Prostate gland (tissue), 2 donors: ENCODE measurements at regions not wholly inside any gene's neighbourhood (a gene's known extent, or its start where the extent isn't known, plus 50 kb on each side); places are given as distances from the start of the nearest gene placed in this dataset.

Source experiments
- DNase-seq: peaks from one replicate; pipeline ENCODE4 v3.0.0-alpha.2; 2019; ENCODE audit warnings: low spot score
- H3K27ac ChIP-seq, 2 donors: fragments of 200-600 bp; sonication (generic); 2 replicates each; pipeline ENCODE4 v1.5.1; 2017 to 2019
- H3K27me3 ChIP-seq: fragments of 200-600 bp; sonication (generic); replicated peaks from 2 replicates; pipeline ENCODE4 v1.5.1; 2019; ENCODE audit not compliant: insufficient read depth
- H3K36me3 ChIP-seq, 2 donors: fragments of 200-600 bp; sonication (generic); 1 replicate in 1 of 2; 2 replicates in 1 of 2; pipeline versions ENCODE4 v1.5.1 to v1.8.1; 2017 to 2019
- H3K4me1 ChIP-seq: fragments of 200-600 bp; sonication (generic); replicated peaks from 2 replicates; pipeline ENCODE4 v1.5.1; 2019
- H3K4me3 ChIP-seq, 2 donors: fragments of 200-600 bp; sonication (generic); 2 replicates each; pipeline ENCODE4 v1.5.1; 2017 to 2019
- H3K9me3 ChIP-seq: fragments of 200-600 bp; sonication (generic); 2 replicates; pipeline ENCODE4 v1.5.1; 2017
- POLR2A ChIP-seq: fragments of 450-650 bp; IDR thresholded peaks from one replicate; pipeline ENCODE4 v1.6.1; 2016; ENCODE audit warnings: antibody characterized with exemption, mild to moderate bottlenecking
- POLR2AphosphoS5 ChIP-seq: sonication (generic); formaldehyde crosslinking; IDR thresholded peaks from one replicate; pipeline ENCODE4 v1.6.1; 2017; ENCODE audit warnings: antibody characterized with exemption
- WGBS: methylation state at CpG from one replicate; pipeline ENCODE4 v1.1.5; 2018; 5-methylcytosine and 5-hydroxymethylcytosine counted together
- intact Hi-C: fragments of 100-400 bp; cut with DNase I; formaldehyde crosslinking; loops from one replicate; pipeline ENCODE4 v1.14.2; 2022
- TF ChIP-seq, protein P1 (sequence below), 4 experiments: fragments of 200-600 bp in 2 of 4; fragments of 450-650 bp in 2 of 4; sonication (generic) in 2 of 4; IDR thresholded peaks; 1 replicate in 3 of 4; 2 replicates in 1 of 4; pipeline ENCODE4 v1.5.1; 2016 to 2019; ENCODE audit warnings: antibody characterized with exemption in 4 of 4, mild to moderate bottlenecking in 2 of 4, moderate library complexity in 2 of 4

DNA sequence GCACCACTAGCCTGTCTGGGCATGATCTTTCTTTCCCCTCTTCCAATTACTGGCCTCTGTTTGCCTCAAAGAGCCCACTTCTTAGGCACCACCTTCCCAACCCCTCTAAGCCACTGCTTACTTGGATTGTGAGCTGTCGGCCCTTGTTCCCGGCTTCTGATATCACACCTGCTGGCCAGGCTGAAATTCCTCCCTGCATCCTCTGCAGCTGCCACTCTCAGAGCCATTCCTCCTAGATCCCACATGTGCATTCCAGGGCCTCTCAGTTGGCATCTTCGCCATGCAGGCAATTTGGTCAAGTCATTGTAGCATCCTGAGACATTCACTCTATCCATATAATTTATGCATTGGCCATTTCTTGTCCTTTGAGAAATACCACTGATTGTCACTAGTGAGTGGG is 135.9 kb downstream of the OLIG3 start:
- 78% methylated on average over 3 of the region's 3 CpGs for WGBS
- no peak for DNase-seq
- intact Hi-C loops: no loop called here
- no peaks in the 10 kb centered on the region for H3K9me3 ChIP-seq
- H3K36me3 ChIP-seq: no peaks in the 10 kb centered on the region
- no peak for TF ChIP-seq POLR2A
- TF ChIP-seq, protein P1, sequence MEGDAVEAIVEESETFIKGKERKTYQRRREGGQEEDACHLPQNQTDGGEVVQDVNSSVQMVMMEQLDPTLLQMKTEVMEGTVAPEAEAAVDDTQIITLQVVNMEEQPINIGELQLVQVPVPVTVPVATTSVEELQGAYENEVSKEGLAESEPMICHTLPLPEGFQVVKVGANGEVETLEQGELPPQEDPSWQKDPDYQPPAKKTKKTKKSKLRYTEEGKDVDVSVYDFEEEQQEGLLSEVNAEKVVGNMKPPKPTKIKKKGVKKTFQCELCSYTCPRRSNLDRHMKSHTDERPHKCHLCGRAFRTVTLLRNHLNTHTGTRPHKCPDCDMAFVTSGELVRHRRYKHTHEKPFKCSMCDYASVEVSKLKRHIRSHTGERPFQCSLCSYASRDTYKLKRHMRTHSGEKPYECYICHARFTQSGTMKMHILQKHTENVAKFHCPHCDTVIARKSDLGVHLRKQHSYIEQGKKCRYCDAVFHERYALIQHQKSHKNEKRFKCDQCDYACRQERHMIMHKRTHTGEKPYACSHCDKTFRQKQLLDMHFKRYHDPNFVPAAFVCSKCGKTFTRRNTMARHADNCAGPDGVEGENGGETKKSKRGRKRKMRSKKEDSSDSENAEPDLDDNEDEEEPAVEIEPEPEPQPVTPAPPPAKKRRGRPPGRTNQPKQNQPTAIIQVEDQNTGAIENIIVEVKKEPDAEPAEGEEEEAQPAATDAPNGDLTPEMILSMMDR (IDR thresholded peaks at IDR 0.05): no peak
- TF ChIP-seq POLR2AphosphoS5: no peak
- no peak overlapping the region for H3K4me3 ChIP-seq
- H3K4me1 ChIP-seq: no peaks in the 10 kb centered on the region
- no peaks in the 10 kb centered on the region for H3K27me3 ChIP-seq
- no peak overlapping the region for H3K27ac ChIP-seq

- Histone ChIP-seq H3K36me3 (no peaks in the 10 kb centered on the region), H3K4me3 (no peak overlapping the region), H3K27ac (no peak overlapping the region), H3K9me3 (no peaks in the 10 kb centered on the region), H3K27me3 (no peaks in the 10 kb centered on the region), H3K4me1 (no peaks in the 10 kb centered on the region)
- no peak for DNase-seq
- TF ChIP-seq, protein P1 (IDR thresholded peaks at IDR 0.05): no peak
- TF ChIP-seq POLR2AphosphoS5 (no peak), POLR2A (no peak)
- intact Hi-C loops: no loop called here
Observed at GRCh38 chr6:137357948-137358266, 136.3 kb downstream of the OLIG3 start.

DNA sequence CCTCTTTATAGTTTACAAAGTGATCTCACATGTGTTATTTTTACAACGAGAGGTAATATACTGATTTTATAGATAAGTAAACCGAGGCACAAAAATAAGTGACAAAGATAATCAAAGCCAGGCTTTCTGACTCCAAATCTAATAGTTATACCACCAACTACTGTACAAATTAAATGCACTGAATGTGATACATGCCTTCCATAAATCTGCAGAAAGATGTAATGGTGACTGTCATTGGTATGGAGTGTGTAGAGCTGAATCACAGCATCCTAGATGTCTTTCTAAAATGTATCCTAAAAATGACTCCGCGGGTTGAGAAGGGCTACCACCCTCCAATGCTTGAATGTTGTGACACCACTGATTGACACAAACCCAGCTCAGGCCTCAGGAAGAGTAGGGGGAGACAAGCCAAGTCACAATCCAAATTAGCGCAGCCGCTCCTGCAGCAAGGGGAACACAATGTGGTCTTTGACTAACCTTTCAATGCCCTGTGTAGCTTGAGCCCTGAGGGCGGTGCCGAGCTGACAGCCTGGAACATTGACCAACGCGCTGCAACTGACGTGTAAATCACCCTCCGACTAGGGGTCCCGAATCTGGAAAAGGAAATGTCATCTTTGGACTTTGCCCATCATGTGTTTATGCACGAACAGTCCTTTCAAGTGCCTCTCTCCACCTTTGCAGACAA is 136.8 kb downstream of the OLIG3 start:
- DNase-seq: no peak
- H3K4me1 ChIP-seq: no peaks in the 10 kb centered on the region
- no peaks in the 10 kb centered on the region for H3K9me3 ChIP-seq
- no peak for TF ChIP-seq POLR2AphosphoS5
- TF ChIP-seq, protein P1 (IDR thresholded peaks at IDR 0.05): no peak
- TF ChIP-seq POLR2A: no peak
- no peaks in the 10 kb centered on the region for H3K36me3 ChIP-seq
- no peak overlapping the region for H3K4me3 ChIP-seq
- H3K27me3 ChIP-seq: no peaks in the 10 kb centered on the region
- 59% methylated on average over 14 of the region's 14 CpGs for WGBS
- H3K27ac ChIP-seq: no peak overlapping the region
- intact Hi-C loops: no loop called here

DNA sequence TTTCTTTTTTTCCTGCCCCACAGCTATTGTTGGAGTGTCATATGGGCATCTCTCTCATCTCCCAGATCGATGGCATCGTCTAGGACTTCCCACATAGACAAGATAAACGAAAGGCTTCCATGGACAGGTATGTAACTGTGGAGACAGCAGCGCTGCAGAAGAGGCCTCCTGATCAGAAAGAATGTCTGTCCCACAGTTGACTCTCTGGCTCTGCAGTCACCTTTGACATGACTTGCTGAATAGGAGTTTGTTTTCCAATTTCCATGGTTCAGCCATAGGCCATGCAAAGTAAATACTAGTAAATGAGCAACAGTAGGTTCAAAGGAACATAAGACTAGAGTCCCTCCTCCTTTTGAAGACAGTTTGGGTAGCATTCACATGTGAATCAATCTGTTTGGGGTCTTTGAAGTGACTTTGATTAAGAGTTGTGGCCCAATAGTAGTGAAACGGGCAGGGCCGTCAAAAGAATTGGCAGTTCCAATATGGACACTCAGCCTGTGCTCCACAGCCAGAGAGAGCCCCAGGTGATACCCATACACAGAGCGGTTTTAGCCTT is 134.7 kb upstream of the IFNGR1 start:
- DNase-seq: no peak
- Histone ChIP-seq H3K27me3 (no peaks in the 10 kb centered on the region), H3K36me3 (no peaks in the 10 kb centered on the region), H3K27ac (no peak overlapping the region), H3K4me3 (no peak overlapping the region), H3K9me3 (no peaks in the 10 kb centered on the region), H3K4me1 (no peaks in the 10 kb centered on the region)
- TF ChIP-seq, protein P1 (IDR thresholded peaks at IDR 0.05): no peak
- TF ChIP-seq POLR2A: no peak
- no peak for TF ChIP-seq POLR2AphosphoS5
- 88% methylated on average over 7 of the region's 7 CpGs for WGBS
- intact Hi-C loops: no loop called here

DNA sequence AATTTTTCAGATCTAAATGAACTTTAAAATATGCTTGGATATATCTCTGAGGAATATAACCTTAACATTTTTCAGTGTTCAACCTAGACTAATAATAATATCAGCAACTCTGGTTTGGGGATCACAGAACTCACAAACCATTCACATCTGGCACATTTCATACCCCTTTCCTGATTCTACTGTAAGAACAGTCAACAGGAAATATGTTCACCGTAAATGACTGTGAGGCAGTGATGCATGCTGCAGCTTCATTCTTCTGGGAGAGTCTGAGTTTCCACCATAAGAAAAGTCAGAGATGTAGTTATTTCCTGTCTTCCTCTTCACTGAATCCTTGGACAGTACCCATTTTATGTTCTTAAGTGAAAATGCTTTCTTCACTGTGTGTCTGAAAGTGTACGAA is 134.2 kb upstream of the IFNGR1 start:
- WGBS: 73% methylated on average over 2 of the region's 2 CpGs
- H3K4me3 ChIP-seq: no peak overlapping the region
- H3K27ac ChIP-seq: no peak overlapping the region
- no peak for DNase-seq
- H3K4me1 ChIP-seq: no peaks in the 10 kb centered on the region
- intact Hi-C loops: no loop called here
- H3K36me3 ChIP-seq: no peaks in the 10 kb centered on the region
- no peaks in the 10 kb centered on the region for H3K9me3 ChIP-seq
- TF ChIP-seq POLR2A (no peak), POLR2AphosphoS5 (no peak)
- TF ChIP-seq, protein P1 (IDR thresholded peaks at IDR 0.05): no peak
- H3K27me3 ChIP-seq: no peaks in the 10 kb centered on the region
